ENCODE measurements at regions not wholly inside any gene's neighbourhood (a gene's known extent, or its start where the extent isn't known, plus 50 kb on each side); places are given as distances from the start of the nearest gene placed in this dataset.
"Not testable (repeated sequence)": the region's sequence is repeated elsewhere in the genome, so short reads cannot be mapped to it uniquely, and the experiment has no call there.

- no peak for TF ChIP-seq ARID4B (CRISPR knock-in tag; IDR thresholded peaks at IDR 0.05; ENCODE audit: borderline replicate concordance)
- no peak for TF ChIP-seq SP1 (CRISPR knock-in tag; conservative IDR thresholded peaks at IDR 0.05)
- no peak for TF ChIP-seq TCF7 (CRISPR knock-in tag; IDR thresholded peaks at IDR 0.05; ENCODE audit: low read depth)
- TF ChIP-seq TEAD1 (CRISPR knock-in tag; IDR thresholded peaks at IDR 0.05), result no peak
Observed at GRCh38 chr2:106322281-106322680, 128.2 kb upstream of the UXS1 start (continued).

- ATAC-seq; H3K4me1 Mint-ChIP-seq; H3K27ac Mint-ChIP-seq; H3K4me3 Mint-ChIP-seq; H3K36me3 Mint-ChIP-seq; H3K27me3 Mint-ChIP-seq (ENCODE audit: low read depth); POLR2A ChIA-PET; CTCF ChIA-PET; DNase-seq (ENCODE audit: low spot score): not testable (repeated sequence)
- peaks cover 13% of the 10 kb centered on the region for H3K9me3 Mint-ChIP-seq
Observed at GRCh38 chr2:106320439-106320838, 126.3 kb upstream of the UXS1 start.

GRCh38 chr2:106316915-106317314 lies 122.8 kb upstream of the UXS1 start:
- ATAC-seq (no peak), DNase-seq (ENCODE audit: low spot score) (no peak)
- Mint-ChIP-seq H3K4me3 (no peak overlapping the region), H3K27ac (no peak overlapping the region), H3K27me3 (ENCODE audit: low read depth) (no peaks in the 10 kb centered on the region), H3K9me3 (peaks cover 13% of the 10 kb centered on the region), H3K4me1 (peaks cover 3% of the 10 kb centered on the region; the same call in 1 of the 2 replicates), H3K36me3 (peaks cover 6% of the 10 kb centered on the region; the same call in 1 of the 2 replicates)
- no peak for TF ChIP-seq ETV6 (CRISPR knock-in tag; IDR thresholded peaks at IDR 0.05)
- TF ChIP-seq ZNF232 (CRISPR knock-in tag; IDR thresholded peaks at IDR 0.05), result no peak
- TF ChIP-seq SMAD4 (CRISPR knock-in tag; IDR thresholded peaks at IDR 0.05), result no peak
- TF ChIP-seq TCF7 (CRISPR knock-in tag; IDR thresholded peaks at IDR 0.05; ENCODE audit: low read depth), result no peak
- TF ChIP-seq ESRRA (CRISPR knock-in tag; IDR thresholded peaks at IDR 0.05; ENCODE audit: borderline replicate concordance), result no peak
- TF ChIP-seq MYBL2 (CRISPR knock-in tag; IDR thresholded peaks at IDR 0.05), result no peak
- no peak for TF ChIP-seq FOXK1 (CRISPR knock-in tag; IDR thresholded peaks at IDR 0.05)
- TF ChIP-seq ZNF423 (CRISPR knock-in tag; IDR thresholded peaks at IDR 0.05), result no peak
- TF ChIP-seq E2F4 (CRISPR knock-in tag; IDR thresholded peaks at IDR 0.05; ENCODE audit: borderline replicate concordance, low read depth), result no peak
- no peak for TF ChIP-seq ZNF425 (CRISPR knock-in tag; conservative IDR thresholded peaks at IDR 0.05)
- TF ChIP-seq CDX4 (CRISPR knock-in tag; IDR thresholded peaks at IDR 0.05; ENCODE audit: borderline replicate concordance), result no peak
- TF ChIP-seq ERG (CRISPR knock-in tag; IDR thresholded peaks at IDR 0.05), result no peak
- TF ChIP-seq TP53 (CRISPR knock-in tag; IDR thresholded peaks at IDR 0.05), result no peak
- TF ChIP-seq ZNF263 (CRISPR knock-in tag; IDR thresholded peaks at IDR 0.05; ENCODE audit: low read depth), result no peak
- no peak for TF ChIP-seq ZSCAN18 (CRISPR knock-in tag; IDR thresholded peaks at IDR 0.05)
- TF ChIP-seq ZNF138 (CRISPR knock-in tag; conservative IDR thresholded peaks at IDR 0.05), result no peak
- no peak for TF ChIP-seq SMAD3 (CRISPR knock-in tag; IDR thresholded peaks at IDR 0.05; ENCODE audit: borderline replicate concordance)
- ChIA-PET POLR2A (no interaction called here), CTCF (no interaction called here)
